GM18907 (cell line): ENCODE measurements at regions not wholly inside any gene's neighbourhood (a gene's known extent, or its start where the extent isn't known, plus 50 kb on each side); places are given as distances from the start of the nearest gene placed in this dataset.
"Not testable (repeated sequence)": the region's sequence is repeated elsewhere in the genome, so short reads cannot be mapped to it uniquely, and the experiment has no call there.

Experiments used
- ATAC-seq: cut with Tn5 transposase; IDR thresholded peaks from one replicate; pipeline ENCODE4 v1.9.1; 2021; ENCODE audit warnings: mild to moderate bottlenecking, moderate library complexity; ENCODE audit not compliant: unreplicated experiment

DNA sequence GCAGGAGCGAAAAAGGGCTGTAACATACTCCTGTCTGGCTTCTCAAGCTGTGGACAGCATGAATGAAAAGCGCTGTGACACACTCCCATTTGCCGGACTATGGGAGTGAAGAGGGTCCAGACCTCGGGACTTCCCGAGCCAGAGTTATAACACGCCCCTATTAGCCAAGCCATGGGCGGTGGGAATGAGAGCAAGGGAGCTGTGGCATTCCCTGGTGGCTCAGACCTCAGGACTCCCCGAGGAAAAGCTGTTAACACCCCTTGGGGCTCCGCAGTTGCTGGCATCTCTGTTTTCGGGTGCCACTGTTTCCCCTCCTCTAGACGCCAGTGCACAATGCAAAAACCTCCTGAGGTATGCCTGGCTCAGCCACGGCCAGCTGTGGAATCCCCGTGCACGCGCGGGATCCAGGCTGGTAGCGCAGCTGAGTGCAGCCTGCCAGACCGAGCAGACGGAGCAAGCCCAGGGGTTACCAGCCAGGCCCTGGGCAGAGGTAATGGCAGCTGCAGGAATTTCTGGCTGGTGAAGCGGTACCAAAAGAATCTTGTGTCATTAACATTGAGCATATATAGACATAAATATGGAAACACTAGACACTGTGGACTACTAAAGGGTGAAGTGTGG is 1534.6 kb upstream of the PRR20A start:
- ATAC-seq: no peak

DNA sequence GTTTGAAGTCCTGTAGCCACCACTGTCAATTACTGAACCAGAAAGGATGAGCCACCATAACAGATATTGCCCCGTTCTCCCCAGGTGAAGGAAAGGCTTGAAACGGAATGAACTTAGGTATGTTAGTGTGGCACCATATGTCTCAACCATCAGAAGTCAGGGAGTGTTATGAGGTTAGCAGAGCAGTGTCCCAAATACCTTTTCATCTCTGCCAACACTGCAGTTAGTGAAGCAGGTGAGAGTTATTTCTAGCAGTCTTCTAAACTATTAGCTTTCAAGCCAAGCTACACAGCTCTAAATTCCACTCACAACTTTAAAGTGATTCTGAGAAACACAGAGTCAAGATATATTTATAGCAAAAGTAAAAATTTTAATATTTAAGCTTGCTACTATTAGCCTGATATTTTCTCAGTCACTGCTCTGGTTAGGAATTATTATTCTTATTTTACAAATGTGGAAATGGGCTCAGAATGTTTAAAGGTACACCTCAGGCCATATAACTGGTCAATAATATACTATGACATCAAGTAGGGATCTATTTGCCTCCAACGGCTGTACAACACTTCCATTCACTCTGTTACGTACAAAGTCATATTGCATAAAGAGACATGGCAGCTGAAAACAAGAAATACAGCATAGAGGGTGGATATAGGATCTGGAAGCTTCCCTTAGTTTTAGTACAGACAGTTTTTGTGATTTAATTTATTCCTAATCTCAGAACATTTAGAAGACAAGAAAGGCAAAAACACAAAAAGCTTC is 1527.1 kb upstream of the PRR20A start:
- ATAC-seq: no peak

DNA sequence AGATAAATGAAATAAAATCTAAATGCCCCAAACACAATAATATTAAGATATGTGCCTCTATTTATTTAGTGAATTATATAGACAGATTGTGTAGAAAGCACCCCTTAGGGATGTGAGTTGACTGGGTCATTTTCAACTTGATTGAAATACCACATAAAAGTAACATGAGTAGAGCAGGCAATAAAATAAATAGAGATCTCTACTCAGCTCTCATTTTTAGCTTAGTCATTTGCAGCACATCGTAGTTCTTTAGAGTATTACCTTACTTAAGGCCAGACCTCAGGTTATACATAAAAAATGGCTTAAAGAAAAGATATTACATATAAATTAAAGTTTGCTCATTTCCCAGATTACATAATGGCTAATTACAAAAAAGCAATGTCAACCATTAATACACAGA is 1525.6 kb upstream of the PRR20A start:
- no peak for ATAC-seq

DNA sequence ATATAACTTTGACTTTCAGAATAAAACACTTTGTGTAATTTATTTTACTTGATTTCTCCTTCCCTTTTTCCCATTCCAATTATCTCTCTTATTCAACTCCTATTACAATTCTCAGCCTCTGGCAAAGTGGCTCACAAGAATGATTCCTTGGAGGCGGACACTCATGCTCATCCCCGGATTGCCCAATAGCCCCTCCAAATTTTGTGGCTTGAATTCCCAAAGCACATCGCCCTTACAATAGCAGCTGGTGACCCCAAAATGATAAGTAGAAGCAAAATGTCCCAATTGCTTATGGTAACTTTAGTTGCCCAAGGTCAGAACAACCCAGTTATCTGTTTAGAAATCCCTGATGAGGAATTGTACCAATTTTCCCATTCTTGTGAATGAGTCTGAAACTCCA is 1523.5 kb upstream of the PRR20A start:
- no peak for ATAC-seq

DNA sequence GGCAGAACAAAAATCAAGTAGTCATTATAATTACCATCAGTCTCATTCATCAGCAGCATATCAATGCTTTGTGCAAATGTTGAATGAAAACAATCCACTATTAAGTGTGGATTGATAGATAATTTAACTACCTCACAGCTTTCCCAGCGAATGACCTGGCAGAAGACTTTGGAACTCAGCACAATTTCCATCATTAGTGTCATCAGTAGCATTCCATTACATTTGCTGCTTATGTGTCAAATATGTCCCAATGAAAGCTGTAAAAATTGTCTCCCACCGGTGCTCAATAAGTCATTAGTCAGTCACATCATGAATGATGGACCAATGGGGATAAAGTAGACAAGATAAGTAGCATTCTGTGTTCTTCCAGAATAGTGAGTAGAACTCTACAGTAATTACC is 1513.5 kb upstream of the PRR20A start:
- ATAC-seq: no peak

DNA sequence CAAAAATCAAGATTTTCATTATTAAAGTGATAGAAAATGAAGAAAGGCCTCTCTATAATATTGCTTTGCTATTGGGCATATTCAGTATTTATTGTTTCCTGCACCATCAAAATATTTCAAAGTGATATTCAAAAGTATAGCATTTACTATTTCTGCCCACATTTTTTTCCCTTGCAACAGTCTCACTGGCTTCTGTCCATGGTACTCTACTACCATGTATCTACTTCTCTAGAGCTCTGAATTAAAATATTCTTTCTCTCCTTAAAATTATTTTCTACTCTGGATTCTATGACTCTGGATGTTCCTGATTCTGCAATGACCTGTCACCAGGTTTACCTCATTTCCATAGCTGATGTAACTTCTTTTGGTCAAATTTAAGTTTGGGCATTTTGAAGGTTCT is 1508.3 kb upstream of the PRR20A start:
- no peak for ATAC-seq

DNA sequence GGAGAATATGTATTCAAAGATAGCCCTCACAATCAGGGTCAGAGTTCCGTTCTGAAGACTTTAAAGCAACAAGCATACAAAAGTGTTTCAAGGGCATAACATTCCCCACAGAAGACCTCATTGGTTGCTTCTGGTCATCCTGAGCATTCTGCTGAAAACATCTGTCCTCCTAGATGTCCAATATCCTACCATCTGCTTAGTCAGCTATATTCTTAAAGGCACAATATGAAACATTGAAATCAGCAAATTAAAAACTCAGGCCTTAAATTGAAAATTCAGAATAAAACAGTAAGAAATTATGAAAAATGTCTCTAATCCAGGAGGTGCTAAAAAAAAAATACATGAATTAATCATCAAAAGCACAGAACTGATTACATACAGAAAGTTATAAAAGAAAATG is 1491.2 kb upstream of the PRR20A start:
- ATAC-seq: no peak

DNA sequence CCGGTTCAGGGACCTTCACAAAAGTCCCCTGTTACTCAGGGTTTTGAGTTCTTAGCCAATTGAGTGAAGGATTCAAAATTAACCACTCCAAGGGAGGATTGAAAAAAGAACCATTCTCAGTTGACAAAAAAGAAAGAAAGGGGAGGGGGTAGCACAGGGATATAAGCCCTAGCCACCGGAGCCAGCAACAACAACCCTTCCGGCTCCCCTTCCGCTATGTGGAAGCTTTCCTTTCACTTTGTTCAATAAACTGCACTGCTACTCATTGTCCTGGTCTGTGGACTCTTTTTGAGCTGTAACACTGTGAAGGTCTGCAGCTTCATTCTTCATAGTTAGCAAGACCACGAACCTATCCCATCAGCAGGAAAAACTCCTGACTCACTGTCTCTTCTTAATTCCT is 1488.1 kb upstream of the PRR20A start:
- ATAC-seq: no peak

DNA sequence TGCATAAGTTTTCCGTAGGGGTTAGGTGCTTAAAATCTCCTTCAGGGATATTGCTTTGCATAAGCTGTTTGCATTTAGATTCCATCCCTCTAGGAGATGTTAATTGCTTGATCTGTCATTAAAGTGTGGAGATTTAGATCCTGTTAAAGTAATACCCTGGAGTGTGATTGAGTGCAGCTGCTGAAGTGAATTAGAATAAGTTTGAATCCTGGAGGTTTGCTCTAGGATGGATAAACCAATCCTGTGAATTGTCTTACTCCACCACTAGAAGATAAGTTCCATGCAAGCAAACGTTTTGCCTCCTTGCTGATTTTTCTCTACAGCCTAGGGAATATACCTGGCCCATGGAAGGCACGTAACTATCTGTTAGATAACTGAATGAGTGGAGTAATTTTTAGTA is 1487.2 kb upstream of the PRR20A start:
- no peak for ATAC-seq

DNA sequence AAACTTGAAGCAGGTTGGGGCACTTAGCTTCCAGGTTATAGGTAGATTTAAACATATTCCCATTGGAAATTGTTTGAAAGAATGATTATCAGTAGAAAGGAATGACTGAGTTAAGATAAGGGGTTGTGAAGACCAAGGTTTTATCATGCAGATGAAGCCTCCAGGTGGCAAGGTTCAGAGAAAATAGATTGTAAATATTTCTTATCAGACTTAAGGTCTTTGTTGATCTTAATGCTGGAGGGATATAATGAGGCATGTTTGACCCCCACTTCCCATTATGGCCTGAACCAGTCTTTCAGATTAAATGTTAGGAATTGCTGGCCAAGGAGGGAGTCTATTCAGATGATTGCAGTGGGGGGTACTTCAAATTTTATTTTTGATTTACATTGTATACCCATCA is 1486.5 kb upstream of the PRR20A start:
- no peak for ATAC-seq

DNA sequence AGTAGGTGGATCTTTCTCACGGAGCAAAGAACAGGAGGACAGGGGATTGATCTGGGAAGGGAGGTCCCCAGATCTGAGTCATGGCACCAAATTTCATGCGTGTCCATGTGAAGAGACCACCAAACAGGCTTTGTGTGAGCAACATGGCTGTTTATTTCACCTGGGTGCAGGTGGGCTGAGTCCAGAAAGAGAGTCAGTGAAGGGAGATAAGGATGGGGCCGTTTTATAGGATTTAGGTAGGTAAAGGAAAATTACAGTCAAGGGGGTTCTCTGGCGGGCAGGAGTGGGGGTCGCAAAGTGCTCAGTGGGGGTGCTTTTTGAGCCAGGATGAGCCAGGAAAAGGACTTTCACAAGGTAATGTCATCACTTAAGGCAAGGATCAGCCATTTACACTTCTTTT is 1480.5 kb upstream of the PRR20A start:
- ATAC-seq: not testable (repeated sequence)

DNA sequence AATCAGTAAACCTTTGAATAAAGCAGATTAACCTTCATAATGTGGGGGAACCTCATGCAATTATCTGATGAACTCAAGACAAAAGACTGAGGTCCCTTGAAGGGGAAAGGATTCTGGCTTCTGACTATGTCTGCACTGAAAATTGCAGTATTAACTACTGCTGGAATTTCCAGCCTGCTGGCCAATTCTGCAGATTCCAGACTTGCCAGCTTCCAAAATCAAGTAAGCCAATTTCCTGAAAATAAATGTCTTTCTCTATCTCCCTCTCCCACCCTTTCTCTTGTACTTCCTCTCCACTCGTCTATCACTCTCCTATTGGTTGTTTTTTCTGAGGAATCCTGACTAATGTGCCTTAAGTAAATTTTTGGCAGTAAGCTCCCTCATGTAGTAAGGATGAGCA is 1479.9 kb upstream of the PRR20A start:
- no peak for ATAC-seq

DNA sequence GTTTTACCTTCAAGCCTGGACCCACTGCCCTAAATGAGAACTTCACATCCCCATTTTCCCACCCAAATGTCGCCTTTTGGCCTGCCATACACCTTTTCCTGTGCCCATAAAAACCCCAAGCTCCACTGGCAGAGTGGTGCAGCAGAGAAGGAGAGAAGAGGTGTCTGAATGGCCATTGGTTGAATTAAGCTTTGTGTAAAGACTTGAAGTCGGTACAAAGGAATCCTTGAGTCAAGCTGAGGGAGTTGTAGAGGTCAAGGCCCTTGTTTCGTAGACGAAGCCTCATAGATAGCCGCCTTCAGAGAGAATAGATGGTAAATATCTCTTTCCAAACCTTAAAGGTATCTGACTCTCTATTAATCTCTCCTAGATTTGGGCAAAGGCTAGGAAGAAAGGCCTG is 1479.2 kb upstream of the PRR20A start:
- ATAC-seq: no peak

DNA sequence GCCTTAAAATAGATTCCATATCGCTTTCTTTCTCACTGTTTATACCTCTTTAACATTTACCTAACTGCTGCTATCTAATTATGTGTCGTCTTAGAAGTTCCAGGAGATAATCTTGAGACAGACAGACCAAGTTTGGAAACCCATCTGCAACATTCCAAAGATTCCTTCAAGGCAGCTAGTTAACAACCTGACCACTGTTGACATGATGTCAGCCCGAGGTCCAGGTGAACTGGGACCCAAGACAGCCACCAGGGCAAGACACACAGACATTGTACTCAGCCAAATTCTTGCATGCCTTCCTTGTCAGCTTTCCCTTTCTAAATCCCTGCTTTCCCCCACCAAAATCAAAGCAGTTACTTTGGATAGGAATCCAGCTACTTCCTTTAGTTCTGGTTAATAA is 1476.5 kb upstream of the PRR20A start:
- no peak for ATAC-seq

DNA sequence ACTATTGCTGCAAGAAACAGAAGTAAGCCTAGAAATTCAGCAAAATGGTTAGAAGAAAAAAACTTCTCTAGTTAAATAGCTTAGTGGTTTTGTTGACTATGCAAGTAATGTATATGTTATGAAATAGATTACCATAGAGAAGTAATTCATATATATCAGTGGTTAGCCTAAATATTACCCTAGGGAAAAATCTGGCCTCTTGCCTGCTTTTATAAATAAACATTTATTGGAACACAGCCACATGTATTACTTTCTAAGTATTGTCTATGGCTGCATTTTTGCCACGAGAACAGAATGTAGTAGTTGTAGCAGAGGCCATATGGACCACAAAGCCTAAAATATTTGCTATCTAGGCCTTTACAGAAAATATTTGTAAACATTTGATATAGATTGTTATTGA is 1471.7 kb upstream of the PRR20A start:
- ATAC-seq: no peak

DNA sequence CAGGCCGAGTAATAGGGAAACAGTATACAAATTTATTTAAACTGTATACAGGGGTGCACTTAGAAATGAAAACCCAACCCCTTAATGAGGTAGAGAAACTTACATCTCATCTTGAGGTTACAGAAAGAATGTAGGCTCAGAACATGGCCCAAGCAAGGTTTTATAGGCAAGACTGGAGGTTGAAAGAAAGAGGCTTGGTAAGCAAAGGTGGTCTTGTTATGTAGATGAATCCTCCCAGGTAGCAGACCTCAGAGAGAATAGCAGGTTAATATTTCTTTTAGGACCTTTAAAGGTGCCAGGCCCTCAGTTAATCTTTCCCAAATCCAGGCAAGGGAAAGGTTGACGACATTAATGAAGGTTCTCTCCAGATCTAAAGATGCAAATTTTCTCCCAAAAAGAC is 1466.8 kb upstream of the PRR20A start:
- ATAC-seq: no peak

DNA sequence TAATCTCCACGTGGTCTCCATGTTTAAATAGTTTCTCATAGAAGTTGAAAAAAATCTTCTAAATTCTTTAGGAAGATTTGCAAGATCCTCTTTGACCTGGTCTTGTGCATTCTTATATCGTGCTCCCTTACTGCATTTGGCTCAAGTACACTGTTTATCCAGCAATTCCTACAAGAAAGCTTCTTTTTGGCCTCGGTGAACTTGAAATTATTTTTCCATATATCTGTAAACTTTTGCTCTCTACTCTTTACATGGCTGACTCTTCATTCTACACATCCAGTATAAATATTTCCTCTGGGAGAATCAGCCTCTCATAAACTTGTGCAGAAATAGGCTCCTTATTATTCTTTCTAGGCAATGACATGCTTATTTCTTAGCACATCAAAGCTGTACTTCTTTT is 1457.9 kb upstream of the PRR20A start:
- no peak for ATAC-seq

DNA sequence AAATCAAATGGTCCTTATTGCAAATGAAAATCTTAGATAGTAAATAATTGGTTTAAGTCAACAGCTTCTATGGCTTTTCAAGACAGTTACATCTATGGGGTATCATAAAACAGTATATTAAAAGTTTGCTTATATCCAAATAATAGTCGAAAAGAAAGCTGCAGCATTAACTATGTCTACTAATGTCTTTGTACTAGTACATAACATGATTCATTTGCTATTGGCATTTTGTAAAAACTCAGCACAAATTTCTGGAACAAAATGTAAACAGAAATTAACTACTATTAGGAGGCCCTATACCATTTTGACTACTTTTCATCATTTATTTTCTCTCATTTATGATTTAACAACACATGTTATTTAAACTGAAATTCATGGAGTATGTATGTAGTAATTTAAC is 1435.2 kb upstream of the PRR20A start:
- no peak for ATAC-seq

DNA sequence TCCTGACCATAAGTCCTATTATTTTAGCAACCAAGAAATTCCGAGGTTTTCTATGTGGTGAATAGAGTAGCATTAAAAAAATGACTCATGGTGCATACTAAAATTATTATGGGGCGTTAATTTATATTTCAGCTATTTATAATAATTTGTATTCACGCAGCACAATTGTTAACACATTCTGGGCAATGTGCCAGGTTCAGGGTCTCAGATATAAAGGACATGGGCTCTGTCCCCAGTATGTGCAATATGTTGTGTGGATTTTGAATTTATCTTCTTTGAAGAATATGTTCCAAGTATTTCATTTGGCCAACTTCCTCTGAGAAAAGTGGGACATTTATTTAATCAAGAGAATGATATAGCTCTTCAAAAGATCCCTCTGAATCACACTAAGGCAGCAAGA is 1434.7 kb upstream of the PRR20A start:
- ATAC-seq: no peak

DNA sequence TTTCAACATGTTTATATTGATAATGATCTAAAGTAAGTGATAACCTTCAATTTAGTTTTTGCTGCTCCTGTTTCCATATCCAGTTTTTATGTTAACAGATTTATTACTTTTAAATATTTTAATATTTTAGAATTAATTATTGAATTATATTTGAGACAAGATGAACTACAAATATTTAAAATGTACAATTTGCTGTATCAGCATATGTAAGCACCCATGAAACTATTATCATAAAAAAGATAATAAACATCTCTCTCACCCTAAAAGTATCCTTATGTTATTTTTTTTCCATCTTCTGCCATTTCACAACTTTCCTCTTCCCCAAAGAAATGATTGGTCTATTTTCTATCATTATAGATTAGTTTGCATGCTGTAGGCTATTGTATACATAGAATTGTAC is 1426.6 kb upstream of the PRR20A start:
- no peak for ATAC-seq

DNA sequence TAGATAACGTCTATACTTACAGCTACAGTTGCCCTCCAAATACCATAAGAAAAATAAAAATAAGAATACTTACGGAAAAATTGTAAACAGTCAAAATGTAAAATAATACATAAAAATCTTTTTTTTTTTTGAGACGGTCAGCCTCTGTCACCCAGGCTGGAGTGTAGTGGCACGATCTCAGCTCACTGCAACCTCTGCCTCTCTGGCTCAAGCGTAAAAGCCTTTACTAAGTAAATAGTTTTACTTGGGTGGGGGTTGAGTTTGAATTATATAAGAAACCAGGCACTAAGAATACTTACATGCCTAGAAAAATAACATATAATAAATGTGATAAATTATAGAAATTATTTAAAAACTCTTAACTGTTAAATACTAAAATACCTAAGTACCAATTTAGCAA is 1413.0 kb upstream of the PRR20A start:
- no peak for ATAC-seq

DNA sequence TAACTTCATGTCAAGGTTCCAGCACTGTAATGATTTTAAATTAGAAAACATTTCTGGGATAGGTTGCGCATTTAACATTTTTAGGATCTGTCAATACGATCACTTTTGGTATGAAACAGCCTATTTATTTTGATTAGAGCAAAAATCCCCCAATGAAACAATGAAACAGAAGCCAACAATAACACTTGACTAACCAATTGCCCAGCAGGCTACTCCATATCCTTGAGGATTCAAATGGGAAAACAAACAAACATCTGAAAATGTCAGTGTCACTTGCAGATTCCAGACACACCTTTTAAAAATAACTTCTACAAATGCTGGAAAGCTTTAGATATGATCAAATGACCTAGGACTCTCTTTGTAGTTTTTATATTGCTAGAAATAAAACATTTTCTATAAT is 1412.5 kb upstream of the PRR20A start:
- ATAC-seq: no peak

DNA sequence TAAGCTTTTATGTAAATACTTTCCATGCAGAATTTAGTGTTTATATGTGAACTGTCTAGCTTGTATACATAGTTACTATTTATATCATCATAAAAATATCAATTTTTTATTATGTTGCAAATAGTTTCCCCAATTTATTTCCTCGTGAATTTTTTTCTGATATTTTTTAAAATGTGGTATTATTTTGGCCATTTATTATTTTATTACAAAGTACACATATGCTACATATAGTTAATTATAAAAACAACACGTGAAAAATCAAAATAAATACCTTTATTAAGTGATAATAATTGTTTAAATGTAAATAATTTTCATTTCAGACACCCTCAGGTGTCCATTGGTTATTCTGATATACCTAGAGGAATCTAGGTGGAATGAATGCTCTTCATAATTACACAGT is 1394.9 kb upstream of the PRR20A start:
- no peak for ATAC-seq
